HG02610 (cell line): ENCODE measurements at regions not wholly inside any gene's neighbourhood (a gene's known extent, or its start where the extent isn't known, plus 50 kb on each side); places are given as distances from the start of the nearest gene placed in this dataset.
"Not testable (repeated sequence)": the region's sequence is repeated elsewhere in the genome, so short reads cannot be mapped to it uniquely, and the experiment has no call there.

Experiments
- ATAC-seq: cut with Tn5 transposase; IDR thresholded peaks from one replicate; pipeline ENCODE4 v1.9.1; 2021; ENCODE audit warnings: mild to moderate bottlenecking, moderate library complexity; ENCODE audit not compliant: unreplicated experiment

DNA sequence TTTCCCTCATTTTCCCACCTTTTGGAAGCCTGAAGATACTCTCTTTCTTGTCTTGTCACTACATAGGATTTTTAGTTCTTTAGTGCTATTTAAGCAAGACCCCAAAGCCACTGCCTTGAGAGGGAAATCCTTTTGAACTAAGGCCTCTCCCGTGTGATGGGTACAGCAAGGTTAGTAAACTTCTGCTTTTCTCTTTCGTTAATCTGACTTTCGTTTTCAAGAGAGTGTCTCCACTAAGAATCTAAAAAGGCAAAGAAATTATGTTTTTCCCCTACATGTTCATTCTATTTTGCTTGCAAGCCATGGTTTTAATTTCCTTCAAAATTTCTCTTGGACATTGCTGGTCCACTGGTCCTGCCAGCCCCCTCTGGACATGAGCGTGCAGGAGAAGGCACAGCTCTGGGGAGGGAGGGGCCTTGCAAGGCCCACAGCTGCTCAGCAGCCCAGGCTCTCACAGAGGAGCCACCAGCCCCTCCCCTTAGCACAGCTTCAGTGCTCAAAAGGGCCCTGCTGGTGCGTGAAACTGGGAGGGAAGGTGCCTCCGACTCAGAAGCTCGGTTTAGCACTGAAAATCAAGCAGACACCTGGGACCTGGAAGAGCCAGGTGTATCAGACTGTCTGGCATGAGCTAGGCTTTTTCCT, 210.9 kb upstream of the GALNT2 start:
- ATAC-seq = peak; percentile 94

DNA sequence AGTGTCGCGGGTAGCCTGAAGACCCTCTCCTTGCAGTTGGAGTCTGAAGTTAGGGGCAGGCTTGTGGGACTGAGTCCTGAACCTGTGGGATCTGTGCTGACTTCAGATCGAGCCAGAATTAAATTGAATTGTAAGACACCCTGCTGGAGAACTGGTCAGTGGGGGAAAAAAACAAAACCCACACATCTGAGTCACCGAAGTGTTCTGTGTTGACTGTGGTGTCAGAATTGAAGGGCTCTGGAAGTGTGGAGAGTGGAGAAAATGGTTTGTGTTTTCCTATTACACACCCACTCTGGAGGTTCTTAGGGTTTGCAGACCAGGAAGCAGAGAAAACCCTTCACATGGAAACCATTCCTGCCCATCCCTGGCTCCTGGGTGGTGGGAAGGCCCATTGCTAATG, 209.5 kb upstream of the GALNT2 start:
- ATAC-seq = no peak

DNA sequence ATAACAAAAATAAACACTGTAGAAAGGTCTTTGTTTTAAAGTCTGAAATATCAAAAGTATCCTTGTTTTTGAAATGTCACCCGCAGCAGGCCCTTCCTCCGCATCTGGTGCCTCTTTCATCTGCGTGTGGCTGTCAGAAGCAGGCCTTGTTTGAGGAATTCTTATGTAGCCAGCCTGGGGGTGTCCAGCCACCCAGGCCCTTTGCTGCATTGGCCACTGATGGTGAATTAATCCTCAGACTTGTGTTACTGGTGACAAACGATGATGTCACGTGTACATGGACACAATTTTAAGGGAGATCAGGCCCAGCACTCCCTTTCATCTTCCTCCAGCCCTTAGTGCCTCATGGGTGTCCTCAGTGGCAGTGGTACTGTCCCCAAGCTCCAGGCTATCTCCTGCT, 208.0 kb upstream of the GALNT2 start:
- no peak for ATAC-seq

DNA sequence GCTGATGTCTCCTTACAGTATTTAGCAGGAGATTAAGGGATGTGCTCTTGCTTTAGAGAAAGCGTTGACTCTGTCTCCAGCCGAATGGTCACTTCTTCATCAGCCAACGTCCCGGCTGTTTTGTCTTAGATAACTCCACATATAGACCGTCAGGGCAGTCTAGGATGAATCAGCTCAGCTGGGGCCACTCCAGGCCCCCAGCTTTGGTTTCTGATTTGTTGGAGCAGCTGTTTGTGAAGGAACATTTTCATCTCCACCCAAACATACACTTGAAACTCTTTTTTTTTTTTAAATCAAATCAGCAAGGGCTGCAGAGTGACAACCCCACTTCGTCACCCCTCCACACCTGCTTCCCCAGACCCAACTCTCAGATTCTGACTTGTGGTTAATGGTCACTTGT, 206.1 kb upstream of the GALNT2 start:
- ATAC-seq = no peak

DNA sequence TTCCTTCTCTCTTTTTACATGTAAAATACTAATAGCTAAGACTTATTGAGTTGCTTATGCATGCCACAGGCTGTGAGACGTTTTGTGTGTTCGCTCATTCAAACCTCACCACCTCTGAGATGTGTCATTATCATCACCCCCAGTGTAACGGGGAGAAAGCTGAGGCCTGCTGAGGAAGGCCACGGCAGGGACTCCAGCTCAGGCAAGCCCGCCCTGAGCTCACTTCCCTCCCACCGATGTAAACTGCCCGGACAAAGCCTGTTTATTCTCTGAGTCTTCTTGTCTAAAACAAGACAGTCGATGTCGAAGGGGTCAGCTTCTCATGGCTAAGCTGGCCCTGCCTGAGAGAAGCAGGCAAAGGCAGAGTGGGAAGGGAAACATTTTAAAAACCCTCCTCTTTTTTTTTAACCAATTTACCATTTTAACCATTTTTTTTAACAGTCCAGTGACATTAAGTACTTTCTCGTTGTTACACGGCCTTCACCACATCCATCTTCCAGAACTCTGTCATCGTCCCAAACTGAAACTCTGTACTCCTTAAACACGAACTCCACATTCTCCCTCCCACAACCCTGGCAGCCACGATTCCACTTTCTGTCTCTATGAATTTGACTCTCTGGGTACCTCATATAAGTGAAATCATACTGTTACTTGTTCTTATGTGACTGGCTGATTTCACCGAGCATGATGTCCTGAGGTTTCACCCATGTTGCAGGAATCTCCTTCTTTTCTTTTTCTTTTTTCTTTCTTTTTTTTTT, 204.8 kb upstream of the GALNT2 start:
- ATAC-seq = no peak

DNA sequence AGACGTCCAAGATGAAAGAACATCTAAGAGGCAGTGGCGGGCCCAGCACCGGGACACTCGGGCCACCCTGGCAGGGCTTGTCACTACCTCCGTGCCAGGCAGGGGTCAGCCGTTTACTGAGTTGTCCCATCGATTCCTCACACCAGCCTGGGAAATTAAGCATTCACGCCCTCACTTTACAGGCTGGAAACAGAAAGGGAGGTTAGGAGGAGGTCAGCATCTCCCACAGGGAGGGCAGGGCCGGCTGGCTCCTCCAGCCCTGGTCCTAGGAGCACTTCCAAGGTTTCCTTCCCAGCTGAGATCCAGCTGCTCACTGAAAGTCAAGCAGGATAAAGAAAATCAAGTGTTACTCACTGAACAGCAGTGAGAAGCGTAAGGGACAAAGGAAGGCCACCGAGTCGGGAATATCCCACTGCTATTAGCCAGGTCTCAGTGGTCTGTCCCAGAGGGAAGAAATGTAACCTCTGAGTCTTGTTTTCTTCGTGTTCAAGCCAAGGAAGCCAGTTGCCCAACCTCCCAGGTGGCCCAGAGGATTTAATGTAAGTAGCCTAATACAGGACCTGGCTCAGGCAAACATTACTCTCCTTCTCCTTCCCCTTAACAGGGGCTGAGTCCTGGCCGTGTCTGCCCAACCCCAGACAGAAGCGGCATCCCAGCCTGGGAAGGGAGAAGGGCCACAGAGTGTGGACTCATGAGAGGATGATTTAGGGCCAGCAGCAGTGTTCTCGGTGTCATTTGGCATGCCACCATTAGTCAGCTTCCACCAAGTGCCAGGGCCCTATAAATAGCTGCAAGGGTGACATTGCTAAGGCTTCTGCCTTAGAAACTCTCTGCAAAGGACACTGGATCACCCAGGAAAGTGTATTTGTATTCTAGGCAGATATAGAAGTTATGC, 203.1 kb upstream of the GALNT2 start:
- ATAC-seq = no peak

DNA sequence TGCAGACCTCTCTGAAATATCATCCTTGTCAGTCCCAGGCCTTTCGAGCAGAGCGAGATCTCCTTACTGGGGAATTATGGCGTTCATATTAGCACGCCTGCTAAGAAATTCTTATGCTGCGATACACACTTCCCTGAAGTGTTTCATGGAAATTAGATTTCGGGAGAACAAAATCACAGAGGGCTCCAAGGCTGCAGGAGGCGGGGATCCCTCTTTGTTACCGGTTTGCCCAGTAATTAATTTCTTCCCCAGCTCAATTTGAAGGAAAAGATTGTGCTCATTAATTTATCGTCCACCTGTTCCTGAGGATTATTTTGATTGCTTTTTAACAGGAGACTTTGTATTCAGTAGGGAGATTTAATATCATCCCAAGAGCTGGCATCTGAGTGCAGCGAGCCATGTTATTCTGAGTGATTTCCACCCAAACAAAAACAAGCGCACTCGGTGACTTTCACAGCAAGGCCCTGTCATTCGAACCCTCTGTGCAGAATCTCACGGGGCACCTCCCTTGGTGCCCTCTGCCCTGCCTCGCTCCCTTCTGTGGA, 202.3 kb upstream of the GALNT2 start:
- no peak for ATAC-seq

DNA sequence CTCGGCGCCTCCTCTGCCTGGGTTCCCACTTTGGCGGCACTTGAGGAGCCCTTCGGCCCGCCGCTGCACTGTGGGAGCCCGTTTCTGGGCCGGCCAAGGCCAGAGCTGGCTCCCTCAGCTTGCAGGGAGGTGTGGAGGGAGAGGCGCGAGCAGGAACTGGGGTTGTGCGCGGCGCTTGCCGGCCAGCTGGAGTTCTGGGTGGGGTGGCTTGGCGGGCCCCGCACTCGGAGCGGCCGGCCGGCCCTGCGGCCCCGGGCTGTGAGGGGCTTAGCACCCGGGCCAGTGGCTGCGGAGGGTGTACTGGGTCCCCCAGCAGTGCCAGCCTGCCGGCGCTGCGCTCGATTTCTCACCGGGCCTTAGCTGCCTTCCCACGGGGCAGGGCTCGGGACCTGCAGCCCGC, 201.7 kb upstream of the GALNT2 start:
- not testable (repeated sequence) for ATAC-seq

DNA sequence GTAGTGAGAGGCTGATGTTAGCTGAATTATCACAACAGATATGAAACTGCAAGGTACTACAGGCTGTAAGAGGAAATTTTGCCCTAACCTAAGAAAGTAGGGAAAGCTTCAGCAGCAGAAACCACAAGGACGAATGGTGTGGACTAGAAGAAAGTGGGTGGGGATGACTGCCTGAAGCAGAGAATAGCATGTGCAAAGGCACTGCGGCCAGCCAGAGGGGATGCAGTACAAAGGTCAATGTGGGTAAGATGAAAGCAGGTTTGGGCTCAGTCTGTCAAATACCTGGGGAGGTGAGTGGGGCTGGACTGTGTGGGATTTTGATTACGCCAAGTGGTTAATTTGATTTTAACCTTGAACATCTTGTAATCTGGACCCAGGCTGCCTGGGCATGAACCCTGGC, 199.3 kb upstream of the GALNT2 start:
- no peak for ATAC-seq

DNA sequence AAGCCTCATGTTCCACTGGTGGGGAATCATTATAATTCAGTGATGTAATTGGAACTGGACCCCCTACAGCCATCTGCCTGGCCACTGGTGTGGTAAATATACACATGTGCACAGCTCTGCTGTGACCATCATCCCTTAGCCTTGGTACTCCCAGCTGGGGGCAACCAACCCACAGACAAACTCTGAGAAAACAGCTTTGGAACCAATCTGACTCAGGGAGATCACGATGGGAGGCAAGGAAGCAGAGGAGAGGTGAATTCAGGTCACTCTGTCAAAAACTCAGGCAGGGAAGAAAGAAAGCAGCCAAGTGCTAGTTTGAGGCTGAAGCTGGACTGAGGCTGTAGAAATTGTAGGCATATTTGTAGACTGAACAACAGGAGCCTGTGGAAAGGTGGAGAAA, 197.8 kb upstream of the GALNT2 start:
- ATAC-seq = no peak

DNA sequence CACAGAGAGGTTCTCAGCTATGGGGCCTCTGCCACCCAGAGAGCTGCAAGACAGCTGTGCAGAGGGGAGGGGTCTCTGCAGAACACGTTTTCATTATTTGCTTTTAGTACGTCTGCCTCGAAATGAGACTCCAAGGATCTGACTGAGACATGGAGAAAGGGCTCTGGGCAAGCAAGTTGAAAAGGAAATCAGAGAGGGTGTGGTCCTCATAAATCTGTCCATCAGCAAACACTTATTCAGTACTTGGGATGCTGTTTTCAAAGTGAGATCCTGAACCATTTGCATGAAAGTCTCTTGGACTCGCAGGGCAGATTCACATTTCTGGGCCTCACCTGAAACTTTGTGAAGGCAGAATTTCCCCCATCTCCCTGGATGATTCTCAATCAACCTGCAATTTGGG, 197.4 kb upstream of the GALNT2 start:
- ATAC-seq = no peak

DNA sequence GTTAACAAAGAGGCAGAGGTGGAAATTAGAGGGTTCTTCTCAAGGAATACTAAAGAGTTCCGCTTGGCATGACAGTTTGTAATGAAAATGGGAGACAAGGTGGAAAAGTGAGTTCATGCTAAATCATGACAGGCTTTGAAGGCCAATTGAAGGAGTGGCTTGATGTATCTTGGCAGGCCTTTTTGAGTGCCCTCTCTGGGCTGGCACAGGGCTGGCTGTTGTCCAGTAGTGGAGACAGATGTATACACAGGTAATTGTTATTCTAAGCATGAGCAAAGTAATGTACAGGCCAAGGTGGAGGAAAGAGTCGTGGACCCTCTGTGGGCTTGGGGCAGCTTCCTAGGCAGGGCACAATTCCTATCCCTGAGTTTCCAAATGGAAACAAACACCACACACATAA, 196.7 kb upstream of the GALNT2 start:
- no peak for ATAC-seq

DNA sequence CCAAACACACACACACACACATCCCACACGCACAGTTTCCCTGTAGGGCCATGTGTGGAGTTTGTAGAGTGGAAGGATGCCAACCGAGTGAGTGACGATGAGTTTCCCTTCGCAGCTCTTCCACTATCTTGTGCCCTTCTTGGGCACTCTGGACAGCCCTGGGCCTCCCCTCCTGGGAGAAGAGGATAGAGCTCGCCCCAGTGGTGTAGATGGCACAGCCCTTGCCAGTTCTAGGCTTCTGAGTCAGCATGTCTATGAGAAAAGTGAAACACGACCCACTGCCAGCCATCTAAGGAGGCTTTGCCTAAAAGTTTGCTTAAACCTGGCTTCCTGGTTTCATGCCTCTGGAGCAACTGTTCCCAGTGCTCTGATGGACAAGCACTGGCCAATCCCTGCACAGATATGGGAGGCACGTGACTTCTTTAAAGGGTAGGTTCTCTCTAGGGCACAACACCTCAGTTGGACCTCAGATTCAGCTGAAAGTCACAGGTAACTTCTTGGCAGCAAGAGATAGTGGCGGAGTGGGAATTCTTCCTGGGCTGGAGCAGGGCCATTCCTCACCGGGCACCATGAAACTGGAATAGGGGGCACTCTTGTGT, 195.9 kb upstream of the GALNT2 start:
- ATAC-seq = no peak

DNA sequence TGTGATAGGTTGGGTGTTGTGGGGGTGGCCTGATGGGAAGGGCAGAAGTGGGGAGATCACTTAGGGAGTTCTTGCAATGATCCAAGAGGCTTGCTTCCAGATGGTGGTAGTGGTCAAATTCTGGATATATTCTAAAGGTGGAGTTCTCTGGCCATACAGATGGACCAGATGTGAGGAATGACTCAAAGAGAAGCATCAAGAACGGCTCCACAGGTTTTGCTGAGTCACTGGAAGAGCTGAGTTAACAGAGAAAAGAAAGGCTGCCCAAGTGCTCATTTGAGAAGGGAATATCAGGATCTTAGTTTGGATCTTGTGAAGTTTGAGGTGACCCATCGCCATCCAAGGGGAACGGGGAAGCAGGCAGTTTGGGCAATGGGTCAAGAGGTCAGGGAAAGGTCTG, 192.9 kb upstream of the GALNT2 start:
- no peak for ATAC-seq

DNA sequence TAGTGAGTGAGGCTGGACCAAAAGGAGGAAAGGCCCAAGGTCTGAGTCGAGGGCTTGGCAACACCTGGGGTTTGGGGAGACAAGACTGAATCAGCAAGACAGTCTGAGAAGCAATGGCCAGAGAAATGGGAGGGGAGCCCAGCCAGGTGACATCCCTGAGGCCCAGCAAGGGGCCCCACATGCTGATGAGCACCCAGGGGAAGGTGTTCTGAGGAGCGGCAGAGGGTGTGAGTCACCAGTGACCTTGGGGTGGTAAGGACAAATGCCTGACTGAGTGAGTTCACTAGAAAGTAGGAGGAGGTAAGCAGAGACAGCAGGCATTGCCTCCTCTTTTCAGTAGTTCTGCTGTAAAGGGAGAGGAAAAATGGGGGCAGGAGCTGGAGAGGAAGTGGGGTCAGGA, 192.4 kb upstream of the GALNT2 start:
- no peak for ATAC-seq

DNA sequence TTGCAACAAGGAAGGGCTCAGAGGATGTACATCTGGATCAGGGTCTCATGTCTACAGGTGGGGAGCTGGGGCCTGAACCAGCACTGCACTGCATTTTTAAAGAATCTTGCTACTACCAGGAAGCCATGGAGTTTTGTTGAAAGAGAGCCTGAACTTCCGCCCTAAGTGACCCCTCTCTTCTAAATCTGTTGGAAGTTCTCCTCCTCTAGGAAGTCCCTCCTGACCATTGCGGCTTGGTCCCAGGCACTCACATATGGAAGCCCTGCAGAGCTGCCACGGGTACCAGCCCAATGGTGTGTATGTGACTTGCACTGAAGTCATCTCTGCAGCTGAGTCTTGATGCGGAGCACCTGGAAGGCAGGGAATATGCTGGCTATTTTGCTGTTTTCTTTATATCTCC, 192.0 kb upstream of the GALNT2 start:
- ATAC-seq = no peak

DNA sequence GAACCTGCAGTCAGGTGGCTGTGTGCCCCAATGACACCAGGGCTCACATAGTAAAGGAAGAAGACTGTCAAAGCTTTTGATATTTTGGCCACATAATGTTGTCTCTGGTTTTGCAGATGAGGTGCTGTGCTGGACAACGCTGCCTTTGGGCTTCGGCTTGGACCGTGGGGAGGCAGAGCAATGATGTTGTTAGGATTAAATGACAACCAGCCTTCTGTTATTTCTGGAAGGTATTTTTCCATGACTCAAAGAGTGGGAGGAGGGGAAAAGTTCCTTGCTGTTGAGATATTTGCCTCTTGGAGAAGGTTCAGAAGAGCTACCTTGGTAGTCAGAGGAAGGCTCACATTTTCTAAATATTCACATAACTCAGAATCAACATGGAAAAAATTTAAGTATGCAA, 187.3 kb upstream of the GALNT2 start:
- no peak for ATAC-seq

DNA sequence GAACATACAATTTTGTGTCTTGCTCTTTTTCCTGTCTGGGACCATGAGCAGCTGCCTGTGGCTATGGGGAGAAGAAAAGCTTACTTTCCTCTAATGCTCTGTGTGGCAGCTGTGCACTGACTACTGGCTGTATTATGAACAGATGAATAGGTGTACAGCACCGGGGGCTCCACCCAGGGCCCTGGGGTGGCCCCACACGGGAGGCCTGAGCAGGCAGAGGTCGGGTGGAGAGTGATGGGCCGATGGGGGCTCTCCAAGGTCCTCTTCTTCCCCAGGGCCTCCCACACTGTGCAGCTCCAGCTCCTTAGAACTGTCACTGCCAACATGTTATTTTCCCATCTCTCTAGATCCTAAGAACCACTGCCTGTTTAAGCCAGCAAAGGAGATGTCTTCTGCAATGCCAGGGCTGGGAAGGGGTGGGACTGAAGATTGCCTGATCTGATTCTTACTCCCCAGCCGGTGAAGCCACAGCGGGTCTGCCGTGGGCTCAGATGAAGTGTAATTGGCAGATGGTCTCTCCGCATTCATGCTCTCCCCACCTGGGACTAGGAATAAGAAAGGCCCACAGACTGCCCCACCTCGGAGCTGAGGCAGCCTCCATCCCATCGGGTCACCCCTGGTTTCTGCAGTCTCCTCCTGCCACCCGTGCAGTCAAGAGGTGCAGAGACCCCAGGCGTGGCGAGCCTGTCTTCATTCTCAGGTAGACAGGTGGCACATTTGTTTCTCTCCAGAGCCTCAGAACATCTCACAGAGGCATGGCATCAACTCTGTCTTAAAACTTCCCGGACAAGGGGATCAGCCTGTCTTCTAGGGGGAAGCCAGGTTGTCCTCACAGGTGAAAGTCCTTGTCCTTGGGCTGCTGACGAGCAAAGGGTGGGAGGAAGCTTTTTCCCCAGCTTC, 186.5 kb upstream of the GALNT2 start:
- no peak for ATAC-seq

DNA sequence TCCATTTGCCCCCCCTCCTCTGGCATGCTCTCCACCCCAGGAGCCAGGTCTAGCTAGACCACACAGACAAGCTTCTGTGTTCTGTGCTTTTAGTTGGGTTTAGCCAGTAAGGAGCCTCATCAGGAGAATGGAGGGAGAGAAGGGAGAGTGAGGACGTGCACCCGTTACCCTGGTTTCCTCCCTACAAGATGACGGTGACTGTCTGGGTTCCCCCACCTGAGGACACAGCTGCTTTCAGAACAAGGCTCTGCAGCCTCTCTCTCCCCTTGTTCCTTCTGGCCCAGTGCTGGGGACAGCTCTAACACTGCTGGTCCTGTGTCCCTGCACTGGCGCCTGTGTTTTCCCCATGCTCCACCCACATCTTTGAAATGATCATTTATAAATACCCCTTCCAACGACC, 184.4 kb upstream of the GALNT2 start:
- ATAC-seq = no peak
